ENCODE measurements at regions not wholly inside any gene's neighbourhood (a gene's known extent, or its start where the extent isn't known, plus 50 kb on each side); places are given as distances from the start of the nearest gene placed in this dataset.

- DNase-seq = no peak
Measured at GRCh38 chr14:94884616-94885230, 114.8 kb upstream of the GSC start.

- no peak for DNase-seq
Measured at GRCh38 chr14:94882401-94882800, 112.5 kb upstream of the GSC start.

GRCh38 chr14:94880876-94881275 lies 111.0 kb upstream of the GSC start:
- DNase-seq = no peak

- DNase-seq = no peak
Measured at GRCh38 chr14:94880106-94880505, 110.2 kb upstream of the GSC start.

- no peak for DNase-seq
Measured at GRCh38 chr14:94879537-94879936, 109.6 kb upstream of the GSC start.

GRCh38 chr14:94876306-94876705 lies 106.4 kb upstream of the GSC start:
- no peak for DNase-seq

GRCh38 chr14:94875256-94875655 lies 105.3 kb upstream of the GSC start:
- DNase-seq = no peak

- no peak for DNase-seq
Measured at GRCh38 chr14:94868772-94869072, 98.8 kb upstream of the GSC start.

- DNase-seq = no peak
Measured at GRCh38 chr14:94867946-94868771, 98.2 kb upstream of the GSC start.

GRCh38 chr14:94867209-94867608 lies 97.3 kb upstream of the GSC start:
- DNase-seq = no peak

GRCh38 chr14:94864387-94865195 lies 94.7 kb upstream of the GSC start:
- DNase-seq = no peak

- no peak for DNase-seq
Measured at GRCh38 chr14:94863366-94863765, 93.5 kb upstream of the GSC start.

- no peak for DNase-seq
Measured at GRCh38 chr14:94857950-94858349, 88.0 kb upstream of the GSC start.

GRCh38 chr14:94853920-94854319 lies 84.0 kb upstream of the GSC start:
- no peak for DNase-seq

- no peak for DNase-seq
Measured at GRCh38 chr14:94850309-94851211, 80.6 kb upstream of the GSC start.

- no peak for DNase-seq
Measured at GRCh38 chr14:94844593-94845152, 74.8 kb upstream of the GSC start.

GRCh38 chr14:94840467-94840866 lies 70.6 kb upstream of the GSC start:
- DNase-seq = no peak

- no peak for DNase-seq
Measured at GRCh38 chr14:94839348-94839747, 69.4 kb upstream of the GSC start.

- no peak for DNase-seq
Measured at GRCh38 chr14:94836849-94837248, 66.9 kb upstream of the GSC start.

GRCh38 chr14:94833633-94834032 lies 63.7 kb upstream of the GSC start:
- no peak for DNase-seq

GRCh38 chr14:94831085-94831484 lies 61.2 kb upstream of the GSC start:
- no peak for DNase-seq

- no peak for DNase-seq
Measured at GRCh38 chr14:94827711-94828447, 58.0 kb upstream of the GSC start.

All from MV-4-11 (cell line).